SK-N-SH (cell line): ENCODE measurements at regions not wholly inside any gene's neighbourhood (a gene's known extent, or its start where the extent isn't known, plus 50 kb on each side); places are given as distances from the start of the nearest gene placed in this dataset.

Source experiments
- CTCF ChIA-PET: fragments of 300-600, 350-600 bp; formaldehyde crosslinking; extraction: SDS; loops from one replicate; lab custom pipeline; 2021; lab: Yijun Ruan, JAX
- POLR2A ChIA-PET: fragments of 350-600 bp; sonication (Branson Sonifier 250); formaldehyde crosslinking; extraction: SDS; loops from one replicate; lab custom pipeline; 2020; ENCODE audit warnings: antibody characterized with exemption, inconsistent platforms; lab: Yijun Ruan, JAX
- DNase-seq: peaks from one replicate; pipeline ENCODE4 v3.0.0; 2012
- H2AFZ ChIP-seq: fragments of 200-600 bp; sonication (generic); 2 replicates; pipeline ENCODE4 v1.8.1; 2016; ENCODE audit warnings: antibody characterized with exemption, mild to moderate bottlenecking, low read depth
- H3F3A ChIP-seq: fragments of 200-600 bp; sonication (generic); replicated peaks from 2 replicates; pipeline ENCODE3; 2016; ENCODE audit warnings: antibody characterized with exemption, mild to moderate bottlenecking; ENCODE audit not compliant: insufficient read depth
- H3K27ac ChIP-seq, 2 experiments: fragments of 200-500 bp in 1 of 2; fragments of 200-600 bp in 1 of 2; sonication (Bioruptor generic) in 1 of 2; sonication (generic), shearing (Covaris generic) in 1 of 2; 2 replicates each; pipeline versions ENCODE4 v1.5.1 to v1.6.1; 2014 to 2016; ENCODE audit warnings: low read depth in 2 of 2, inconsistent platforms in 1 of 2, low read length in 1 of 2, mild to moderate bottlenecking in 1 of 2, mixed read lengths in 1 of 2
- H3K27me3 ChIP-seq: fragments of 200-600 bp; sonication (generic), shearing (Covaris generic); 2 replicates; pipeline ENCODE4 v1.6.1; 2016; ENCODE audit warnings: mixed run types; ENCODE audit not compliant: insufficient read depth
- H3K36me3 ChIP-seq, 2 experiments: fragments of 200-500 bp in 1 of 2; fragments of 200-600 bp in 1 of 2; sonication (Bioruptor generic) in 1 of 2; sonication (generic) in 1 of 2; replicated peaks in 1 of 2; 2 replicates each; pipeline versions ENCODE3 to v1.5.1; 2014 to 2016; ENCODE audit warnings: low read length in 1 of 2, mild to moderate bottlenecking in 1 of 2; ENCODE audit not compliant: insufficient read depth in 2 of 2, control insufficient read depth in 1 of 2
- H3K4me1 ChIP-seq, 2 experiments: fragments of 200-500 bp in 1 of 2; fragments of 200-600 bp in 1 of 2; sonication (Bioruptor generic) in 1 of 2; sonication (generic), shearing (Covaris generic) in 1 of 2; 2 replicates each; pipeline versions ENCODE4 v1.5.1 to v1.6.1; 2014 to 2016; ENCODE audit warnings: low read depth in 1 of 2, low read length in 1 of 2, mixed run types in 1 of 2; ENCODE audit not compliant: insufficient read depth in 2 of 2, control insufficient read depth in 1 of 2
- H3K4me2 ChIP-seq: fragments of 200-600 bp; sonication (generic), shearing (Covaris generic); 2 replicates; pipeline ENCODE4 v1.6.1; 2017; ENCODE audit warnings: mixed run types
- H3K4me3 ChIP-seq, 2 experiments: fragments of 200-500 bp in 1 of 2; fragments of 200-600 bp in 1 of 2; sonication (Bioruptor generic) in 1 of 2; sonication (generic), shearing (Covaris generic) in 1 of 2; 2 replicates each; pipeline versions ENCODE4 v1.5.1 to v1.8.1; 2014 to 2016; ENCODE audit warnings: low read depth in 2 of 2, inconsistent platforms in 1 of 2, low read length in 1 of 2, mild to moderate bottlenecking in 1 of 2, mixed read lengths in 1 of 2, moderate library complexity in 1 of 2
- H3K79me2 ChIP-seq: fragments of 200-600 bp; sonication (generic); 2 replicates; pipeline ENCODE4 v1.8.1; 2017; ENCODE audit warnings: mild to moderate bottlenecking; ENCODE audit not compliant: insufficient read depth
- H3K9ac ChIP-seq: fragments of 200-600 bp; sonication (generic); 2 replicates; pipeline ENCODE4 v1.6.1; 2017; ENCODE audit warnings: mixed run types
- H3K9me2 ChIP-seq: fragments of 200-600 bp; sonication (generic); 2 replicates; pipeline ENCODE4 v1.6.1; 2017; ENCODE audit warnings: mixed run types
- H3K9me3 ChIP-seq: fragments of 200-600 bp; sonication (generic); 2 replicates; pipeline ENCODE4 v1.6.1; 2017; ENCODE audit warnings: mixed run types, mild to moderate bottlenecking, moderate library complexity
- H4K20me1 ChIP-seq: fragments of 200-600 bp; sonication (generic); 2 replicates; pipeline ENCODE4 v1.6.1; 2017; ENCODE audit warnings: mild to moderate bottlenecking, mixed run types; ENCODE audit not compliant: insufficient read depth
- EP300 ChIP-seq, 2 experiments: IDR thresholded peaks; 2 replicates each; pipeline versions ENCODE4 v1.4.0 to v1.6.1; 2012; ENCODE audit warnings: borderline replicate concordance in 1 of 2, low read depth in 1 of 2, low read length in 1 of 2
- FOXJ3 ChIP-seq: sonication (generic); formaldehyde crosslinking; IDR thresholded peaks from 2 replicates; pipeline ENCODE4 v1.5.1; 2020; ENCODE audit warnings: mild to moderate bottlenecking, missing genetic modification reagents
- MEF2A ChIP-seq: IDR thresholded peaks from 2 replicates; pipeline ENCODE4 v1.4.0; 2012; ENCODE audit warnings: low read depth, borderline replicate concordance
- MXI1 ChIP-seq: IDR thresholded peaks from 2 replicates; pipeline ENCODE4 v1.6.1; 2012; ENCODE audit warnings: mild to moderate bottlenecking, low read depth, low read length, improper control_type of control experiment
- NFIC ChIP-seq: IDR thresholded peaks from 2 replicates; pipeline ENCODE4 v1.4.0; 2012; ENCODE audit warnings: borderline replicate concordance
- NRF1 ChIP-seq: IDR thresholded peaks from 2 replicates; pipeline ENCODE4 v1.6.1; 2012; ENCODE audit warnings: low read depth, mild to moderate bottlenecking, low read length
- RCOR1 ChIP-seq: fragments of 150-350 bp; IDR thresholded peaks from 2 replicates; pipeline ENCODE4 v1.6.1; 2017; ENCODE audit warnings: antibody characterized with exemption, low read length
- RFX5 ChIP-seq: IDR thresholded peaks from 2 replicates; pipeline ENCODE4 v1.6.1; 2012; ENCODE audit warnings: mild to moderate bottlenecking, improper control_type of control experiment, low read length
- RXRA ChIP-seq: IDR thresholded peaks from 2 replicates; pipeline ENCODE4 v1.4.0; 2012; ENCODE audit warnings: low read depth, mild to moderate bottlenecking, borderline replicate concordance
- SMC3 ChIP-seq: IDR thresholded peaks from 2 replicates; pipeline ENCODE4 v1.6.1; 2012; ENCODE audit warnings: low read depth, low read length, improper control_type of control experiment
- TAF1 ChIP-seq: IDR thresholded peaks from 2 replicates; pipeline ENCODE4 v1.6.1; 2012; ENCODE audit warnings: low read depth, mild to moderate bottlenecking, low read length, moderate library complexity, borderline replicate concordance
- TCF12 ChIP-seq: IDR thresholded peaks from 2 replicates; pipeline ENCODE4 v1.4.0; 2012
- TEAD4 ChIP-seq: IDR thresholded peaks from 2 replicates; pipeline ENCODE4 v1.4.0; 2012; ENCODE audit warnings: mild to moderate bottlenecking, borderline replicate concordance; ENCODE audit not compliant: insufficient read depth
- YY1 ChIP-seq: IDR thresholded peaks from 2 replicates; pipeline ENCODE4 v1.4.0; 2012; ENCODE audit warnings: low read depth, mild to moderate bottlenecking
- WGBS: methylation state at CpG from one replicate; pipeline ENCODE4 v1.1.6; 2017; ENCODE audit warnings: low lambda C conversion rate; 5-methylcytosine and 5-hydroxymethylcytosine counted together
- TF ChIP-seq, protein P1 (sequence below): fragments of 150-350 bp; IDR thresholded peaks from 2 replicates; pipeline ENCODE4 v1.6.1; 2016; ENCODE audit warnings: mild to moderate bottlenecking, low read depth, low read length
- TF ChIP-seq, protein P2 (sequence below): IDR thresholded peaks from 2 replicates; pipeline ENCODE4 v1.4.0; 2012; ENCODE audit warnings: low read depth
- TF ChIP-seq, protein P3 (sequence below): fragments of 150-350 bp; IDR thresholded peaks from 2 replicates; pipeline ENCODE4 v1.6.1; 2017; ENCODE audit warnings: antibody characterized with exemption, low read length, low read depth, borderline replicate concordance
- TF ChIP-seq, protein P4 (sequence below): IDR thresholded peaks from 2 replicates; pipeline ENCODE4 v1.6.1; 2012; ENCODE audit warnings: mild to moderate bottlenecking, low read depth, low read length, moderate library complexity

DNA sequence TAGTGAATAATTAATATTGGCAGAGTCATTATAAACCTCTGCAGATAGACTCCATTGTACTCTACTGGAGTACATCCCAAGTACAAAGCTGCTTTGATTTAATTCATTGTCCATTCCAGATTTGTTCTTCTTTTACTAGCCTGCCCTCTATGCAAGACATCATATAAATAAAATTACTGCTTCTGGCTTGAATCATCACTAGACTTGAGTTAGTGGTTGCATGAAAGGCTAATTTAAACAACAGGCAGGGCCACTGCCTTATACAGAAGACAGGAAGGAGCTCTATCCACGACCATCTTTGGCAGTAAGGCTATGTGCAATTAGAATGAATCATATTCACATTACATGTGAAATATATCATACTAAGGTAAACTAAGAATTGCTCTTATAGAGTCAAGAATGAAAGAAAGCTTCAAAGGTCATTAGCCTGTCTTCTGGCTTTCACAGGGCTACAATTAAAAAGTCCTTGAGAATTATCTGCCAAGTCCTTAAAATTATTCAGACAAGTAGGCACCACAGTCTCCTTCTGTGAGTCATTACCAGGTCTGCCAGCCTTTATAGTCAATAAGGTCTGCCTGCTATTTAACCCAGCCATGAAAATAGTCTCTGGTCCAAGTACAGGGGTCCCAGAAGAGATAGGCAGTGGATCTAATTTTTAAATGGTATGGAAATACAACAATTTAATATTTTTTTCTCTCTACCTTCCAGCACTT lies 631.8 kb downstream of the TMTC2 start:
- no peak for DNase-seq
- H3F3A ChIP-seq: peaks cover 3% of the 10 kb centered on the region
- H3K4me1 ChIP-seq: no peaks in the 10 kb centered on the region; a peak in 1 of 4 replicates
- H3K4me3 ChIP-seq: no peak overlapping the region
- no peaks in the 10 kb centered on the region for H3K9me3 ChIP-seq
- no peaks in the 10 kb centered on the region for H4K20me1 ChIP-seq
- no peak overlapping the region for H3K9ac ChIP-seq
- H2AFZ ChIP-seq: no peak overlapping the region
- POLR2A ChIA-PET: no interaction called here
- H3K27ac ChIP-seq: peak overlapping the region; percentile 47 to 80; a peak in 3 of 4 replicates
- CTCF ChIA-PET: no interaction called here
- H3K4me2 ChIP-seq: no peak overlapping the region; the same call in 1 of the 2 replicates
- no peaks in the 10 kb centered on the region for H3K36me3 ChIP-seq
- H3K27me3 ChIP-seq: no peaks in the 10 kb centered on the region
- H3K9me2 ChIP-seq: no peaks in the 10 kb centered on the region
- H3K79me2 ChIP-seq: no peaks in the 10 kb centered on the region
- 0 out of 2 replicates have a peak, but pooled peaks have one; percentile 17 for TF ChIP-seq NFIC
- 0 out of 4 replicates have a peak, but pooled peaks of 1 of the 2 experiments have one; percentile 6 for TF ChIP-seq EP300 (IDR thresholded peaks at IDR 0.05; ENCODE audit: borderline replicate concordance in 1 of 2, low read depth in 1 of 2, low read length in 1 of 2)
- TF ChIP-seq, protein P1, sequence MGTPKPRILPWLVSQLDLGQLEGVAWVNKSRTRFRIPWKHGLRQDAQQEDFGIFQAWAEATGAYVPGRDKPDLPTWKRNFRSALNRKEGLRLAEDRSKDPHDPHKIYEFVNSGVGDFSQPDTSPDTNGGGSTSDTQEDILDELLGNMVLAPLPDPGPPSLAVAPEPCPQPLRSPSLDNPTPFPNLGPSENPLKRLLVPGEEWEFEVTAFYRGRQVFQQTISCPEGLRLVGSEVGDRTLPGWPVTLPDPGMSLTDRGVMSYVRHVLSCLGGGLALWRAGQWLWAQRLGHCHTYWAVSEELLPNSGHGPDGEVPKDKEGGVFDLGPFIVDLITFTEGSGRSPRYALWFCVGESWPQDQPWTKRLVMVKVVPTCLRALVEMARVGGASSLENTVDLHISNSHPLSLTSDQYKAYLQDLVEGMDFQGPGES: no peak
- 4% methylated on average over 1 of the region's 1 CpG for WGBS

GRCh38 chr12:83317595-83317994 lies 630.9 kb downstream of the TMTC2 start:
- Histone ChIP-seq H2AFZ (no peak overlapping the region; the same call in 1 of the 2 replicates), H3K9ac (no peak overlapping the region), H3K4me1 (no peaks in the 10 kb centered on the region; a peak in 1 of 4 replicates), H3F3A (peaks cover 3% of the 10 kb centered on the region), H3K36me3 (no peaks in the 10 kb centered on the region), H3K9me2 (no peaks in the 10 kb centered on the region), H3K4me2 (no peak overlapping the region), H3K27me3 (no peaks in the 10 kb centered on the region), H3K79me2 (no peaks in the 10 kb centered on the region), H4K20me1 (no peaks in the 10 kb centered on the region), H3K9me3 (no peaks in the 10 kb centered on the region), H3K4me3 (no peak overlapping the region), H3K27ac (peak overlapping the region; percentile 47 to 82; a peak in 2 of 4 replicates)
- CTCF ChIA-PET: no interaction called here
- no peak for DNase-seq
- POLR2A ChIA-PET: no interaction called here
- WGBS: 78% methylated on average over 3 of the region's 3 CpGs
- TF ChIP-seq, protein P2, sequence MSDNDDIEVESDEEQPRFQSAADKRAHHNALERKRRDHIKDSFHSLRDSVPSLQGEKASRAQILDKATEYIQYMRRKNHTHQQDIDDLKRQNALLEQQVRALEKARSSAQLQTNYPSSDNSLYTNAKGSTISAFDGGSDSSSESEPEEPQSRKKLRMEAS: no peak
- TF ChIP-seq, protein P3, sequence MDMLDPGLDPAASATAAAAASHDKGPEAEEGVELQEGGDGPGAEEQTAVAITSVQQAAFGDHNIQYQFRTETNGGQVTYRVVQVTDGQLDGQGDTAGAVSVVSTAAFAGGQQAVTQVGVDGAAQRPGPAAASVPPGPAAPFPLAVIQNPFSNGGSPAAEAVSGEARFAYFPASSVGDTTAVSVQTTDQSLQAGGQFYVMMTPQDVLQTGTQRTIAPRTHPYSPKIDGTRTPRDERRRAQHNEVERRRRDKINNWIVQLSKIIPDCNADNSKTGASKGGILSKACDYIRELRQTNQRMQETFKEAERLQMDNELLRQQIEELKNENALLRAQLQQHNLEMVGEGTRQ: no peak
- TF ChIP-seq, protein P1: no peak
- TF ChIP-seq RCOR1: no peak
- TF ChIP-seq FOXJ3 (CRISPR knock-in tag): no peak
- TF ChIP-seq MXI1: no peak
- TF ChIP-seq TAF1: no peak
- TF ChIP-seq NRF1: no peak
- TF ChIP-seq YY1: no peak
- no peak for TF ChIP-seq TCF12
- TF ChIP-seq RFX5: no peak
- TF ChIP-seq, protein P4, sequence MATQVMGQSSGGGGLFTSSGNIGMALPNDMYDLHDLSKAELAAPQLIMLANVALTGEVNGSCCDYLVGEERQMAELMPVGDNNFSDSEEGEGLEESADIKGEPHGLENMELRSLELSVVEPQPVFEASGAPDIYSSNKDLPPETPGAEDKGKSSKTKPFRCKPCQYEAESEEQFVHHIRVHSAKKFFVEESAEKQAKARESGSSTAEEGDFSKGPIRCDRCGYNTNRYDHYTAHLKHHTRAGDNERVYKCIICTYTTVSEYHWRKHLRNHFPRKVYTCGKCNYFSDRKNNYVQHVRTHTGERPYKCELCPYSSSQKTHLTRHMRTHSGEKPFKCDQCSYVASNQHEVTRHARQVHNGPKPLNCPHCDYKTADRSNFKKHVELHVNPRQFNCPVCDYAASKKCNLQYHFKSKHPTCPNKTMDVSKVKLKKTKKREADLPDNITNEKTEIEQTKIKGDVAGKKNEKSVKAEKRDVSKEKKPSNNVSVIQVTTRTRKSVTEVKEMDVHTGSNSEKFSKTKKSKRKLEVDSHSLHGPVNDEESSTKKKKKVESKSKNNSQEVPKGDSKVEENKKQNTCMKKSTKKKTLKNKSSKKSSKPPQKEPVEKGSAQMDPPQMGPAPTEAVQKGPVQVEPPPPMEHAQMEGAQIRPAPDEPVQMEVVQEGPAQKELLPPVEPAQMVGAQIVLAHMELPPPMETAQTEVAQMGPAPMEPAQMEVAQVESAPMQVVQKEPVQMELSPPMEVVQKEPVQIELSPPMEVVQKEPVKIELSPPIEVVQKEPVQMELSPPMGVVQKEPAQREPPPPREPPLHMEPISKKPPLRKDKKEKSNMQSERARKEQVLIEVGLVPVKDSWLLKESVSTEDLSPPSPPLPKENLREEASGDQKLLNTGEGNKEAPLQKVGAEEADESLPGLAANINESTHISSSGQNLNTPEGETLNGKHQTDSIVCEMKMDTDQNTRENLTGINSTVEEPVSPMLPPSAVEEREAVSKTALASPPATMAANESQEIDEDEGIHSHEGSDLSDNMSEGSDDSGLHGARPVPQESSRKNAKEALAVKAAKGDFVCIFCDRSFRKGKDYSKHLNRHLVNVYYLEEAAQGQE: no peak
- no peak for TF ChIP-seq RXRA
- TF ChIP-seq NFIC: no peak
- TF ChIP-seq TEAD4: no peak
- no peak for TF ChIP-seq SMC3
- TF ChIP-seq MEF2A: no peak
